RWPE2 (cell line): ENCODE measurements at regions not wholly inside any gene's neighbourhood (a gene's known extent, or its start where the extent isn't known, plus 50 kb on each side); places are given as distances from the start of the nearest gene placed in this dataset.

Source experiments
- ATAC-seq: fragments of 200-7000 bp; cut with Tn5 transposase; 3 replicates; pipeline ENCODE4 v1.9.1; 2021; ENCODE audit warnings: low read depth
- DNase-seq: peaks from one replicate; pipeline ENCODE4 v3.0.0-alpha.2; 2020; ENCODE audit warnings: low spot score
- H3K27ac ChIP-seq: fragments of 450-650 bp; 2 replicates; pipeline ENCODE4 v1.5.1; 2017; ENCODE audit warnings: mild to moderate bottlenecking; ENCODE audit not compliant: poor library complexity, severe bottlenecking
- H3K27me3 ChIP-seq: fragments of 250-450 bp; sonication (Bioruptor Pico); 2 replicates; pipeline ENCODE4 v1.5.1; 2021; ENCODE audit warnings: mild to moderate bottlenecking, moderate library complexity; ENCODE audit not compliant: insufficient read depth, poor library complexity, severe bottlenecking
- H3K36me3 ChIP-seq: fragments of 250-450 bp; sonication (Bioruptor Pico); 2 replicates; pipeline ENCODE4 v1.5.1; 2020; ENCODE audit warnings: low read depth, mild to moderate bottlenecking, moderate library complexity
- H3K4me1 ChIP-seq: fragments of 250-450 bp; sonication (Bioruptor Pico); 2 replicates; pipeline ENCODE4 v1.5.1; 2021; ENCODE audit warnings: mild to moderate bottlenecking, moderate library complexity; ENCODE audit not compliant: insufficient read depth, poor library complexity, severe bottlenecking
- H3K4me3 ChIP-seq: fragments of 250-450 bp; sonication (Bioruptor Pico); 2 replicates; pipeline ENCODE4 v1.5.1; 2021; ENCODE audit warnings: mild to moderate bottlenecking, moderate library complexity; ENCODE audit not compliant: severe bottlenecking
- H3K9me3 ChIP-seq: fragments of 250-450 bp; sonication (Bioruptor Pico); 2 replicates; pipeline ENCODE4 v1.5.1; 2021; ENCODE audit warnings: mild to moderate bottlenecking, moderate library complexity; ENCODE audit not compliant: severe bottlenecking
- CTCF ChIP-seq: fragments of 450-650 bp; IDR thresholded peaks from one replicate; pipeline ENCODE4 v1.5.1; 2017; ENCODE audit warnings: mild to moderate bottlenecking, moderate library complexity; ENCODE audit not compliant: poor library complexity, severe bottlenecking

DNA sequence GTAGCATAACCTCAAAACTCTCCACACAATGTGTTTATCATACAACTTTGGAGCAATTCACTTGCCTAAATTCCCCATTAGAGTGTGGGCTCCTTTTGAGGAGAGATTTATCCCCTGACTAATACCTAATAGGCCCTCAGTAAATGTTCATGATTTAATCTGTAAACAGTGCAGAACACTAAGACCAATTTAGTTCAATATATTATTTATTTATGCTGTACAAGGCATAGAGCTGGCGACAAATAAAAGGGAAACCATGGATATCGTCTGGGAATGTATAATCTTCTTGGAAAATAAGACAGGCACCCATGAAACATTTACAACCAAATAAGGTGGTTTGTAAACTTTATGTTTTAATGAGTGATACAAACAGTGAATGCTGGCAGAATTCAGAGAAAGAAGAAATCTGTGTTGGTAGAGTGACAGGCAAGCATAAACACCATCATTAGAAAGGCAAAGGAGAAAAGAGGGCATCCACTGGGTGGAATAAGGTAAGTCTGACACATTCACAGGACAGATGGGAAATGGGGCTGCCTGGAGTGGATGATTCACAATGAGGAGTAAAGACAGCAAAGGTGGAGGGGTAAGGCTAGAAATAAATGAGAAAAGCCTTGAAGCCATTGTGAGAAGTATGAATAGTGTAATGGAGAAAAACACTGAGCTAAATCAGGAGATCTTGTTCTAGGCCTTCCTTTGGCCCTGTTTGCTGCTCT lies 106.1 kb upstream of the MIR17HG start:
- H3K4me1 ChIP-seq: no peaks in the 10 kb centered on the region
- TF ChIP-seq CTCF: no peak
- no peaks in the 10 kb centered on the region for H3K27me3 ChIP-seq
- ATAC-seq (no peak), DNase-seq (no peak)
- no peak overlapping the region for H3K27ac ChIP-seq
- H3K4me3 ChIP-seq: no peak overlapping the region
- no peaks in the 10 kb centered on the region for H3K9me3 ChIP-seq
- no peaks in the 10 kb centered on the region for H3K36me3 ChIP-seq

- H3K27me3 ChIP-seq: no peaks in the 10 kb centered on the region
- no peaks in the 10 kb centered on the region for H3K9me3 ChIP-seq
- no peak overlapping the region for H3K4me3 ChIP-seq
- H3K27ac ChIP-seq: no peak overlapping the region
- H3K36me3 ChIP-seq: no peaks in the 10 kb centered on the region
- no peak for TF ChIP-seq CTCF
- DNase-seq (no peak), ATAC-seq (no peak)
- no peaks in the 10 kb centered on the region for H3K4me1 ChIP-seq
Observed at GRCh38 chr13:91242652-91243051, 104.8 kb upstream of the MIR17HG start.

DNA sequence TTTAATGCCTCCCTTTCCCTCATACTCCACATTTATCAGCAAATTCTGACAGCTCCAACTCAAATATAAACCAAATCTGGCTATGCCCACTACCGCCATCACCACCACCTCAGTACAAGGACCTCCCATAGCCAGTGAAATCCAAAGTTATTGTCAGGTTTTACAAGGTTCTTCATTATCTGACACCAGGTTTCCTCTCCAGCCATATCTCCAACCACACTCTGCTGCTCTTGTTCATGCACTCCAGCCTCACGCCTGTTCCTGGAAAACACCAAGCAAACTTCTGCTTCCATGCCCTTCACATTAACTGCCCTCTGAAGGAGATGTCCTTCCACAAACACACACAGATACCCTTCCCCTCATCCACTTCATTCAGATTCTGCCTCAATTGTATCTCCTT lies 102.2 kb upstream of the MIR17HG start:
- peaks cover 14% of the 10 kb centered on the region for H3K27me3 ChIP-seq
- no peaks in the 10 kb centered on the region for H3K36me3 ChIP-seq
- no peak overlapping the region for H3K4me3 ChIP-seq
- DNase-seq (no peak), ATAC-seq (no peak)
- H3K27ac ChIP-seq: no peak overlapping the region
- no peaks in the 10 kb centered on the region for H3K4me1 ChIP-seq
- no peaks in the 10 kb centered on the region for H3K9me3 ChIP-seq
- TF ChIP-seq CTCF: no peak

DNA sequence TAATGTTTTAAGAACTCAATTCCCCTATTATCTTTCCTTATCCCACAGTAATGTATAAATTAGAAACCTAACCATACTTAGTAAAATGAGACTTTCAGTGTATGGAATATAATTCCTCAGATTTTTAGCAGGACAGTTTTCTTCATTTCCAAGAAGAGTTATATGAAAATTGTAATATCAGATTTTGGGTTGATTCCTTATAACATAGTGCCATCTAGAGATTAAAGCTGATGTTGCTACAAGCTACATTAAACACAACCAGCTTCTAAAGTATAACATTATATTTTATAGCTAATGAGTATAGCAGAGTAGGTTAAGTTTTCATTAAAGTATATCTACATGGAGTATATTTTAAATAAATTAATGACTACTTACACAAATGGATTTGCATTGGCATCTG lies 99.7 kb upstream of the MIR17HG start:
- Histone ChIP-seq H3K4me3 (no peak overlapping the region), H3K36me3 (no peaks in the 10 kb centered on the region), H3K27me3 (peaks cover 14% of the 10 kb centered on the region), H3K27ac (no peak overlapping the region), H3K4me1 (no peaks in the 10 kb centered on the region), H3K9me3 (no peaks in the 10 kb centered on the region)
- peak; percentile 30 for TF ChIP-seq CTCF
- no peak for ATAC-seq
- no peak for DNase-seq

GRCh38 chr13:91248249-91248648 lies 99.2 kb upstream of the MIR17HG start:
- H3K4me3 ChIP-seq: no peak overlapping the region
- peaks cover 14% of the 10 kb centered on the region for H3K27me3 ChIP-seq
- ATAC-seq: no peak
- no peak overlapping the region for H3K27ac ChIP-seq
- H3K9me3 ChIP-seq: no peaks in the 10 kb centered on the region
- DNase-seq: no peak
- no peaks in the 10 kb centered on the region for H3K4me1 ChIP-seq
- TF ChIP-seq CTCF: no peak
- no peaks in the 10 kb centered on the region for H3K36me3 ChIP-seq
